ENCODE measurements at regions not wholly inside any gene's neighbourhood (a gene's known extent, or its start where the extent isn't known, plus 50 kb on each side); places are given as distances from the start of the nearest gene placed in this dataset.

- no peaks in the 10 kb centered on the region for H3K27me3 Mint-ChIP-seq (ENCODE audit: insufficient read depth, unreplicated experiment)
- POLR2A ChIA-PET: interaction anchor here (0.6 kb wide), 1 partner anchor 137 kb away, joined by 5 read pairs; no protein-coding TSS in a partner anchor
- H3K9me3 Mint-ChIP-seq (ENCODE audit: unreplicated experiment): no peaks in the 10 kb centered on the region
- Histone ChIP-seq H3K36me3 (ENCODE audit: control insufficient read depth, insufficient read depth, low read length) (no peaks in the 10 kb centered on the region), H3K27me3 (replicated peaks; ENCODE audit: control insufficient read depth, insufficient read depth, low read length) (no peaks in the 10 kb centered on the region), H3K4me3 (ENCODE audit: low read depth, low read length) (no peak overlapping the region), H3K9me3 (no peaks in the 10 kb centered on the region; the same call in 1 of the 2 replicates), H3K4me1 (peaks cover 4% of the 10 kb centered on the region; the same call in 1 of the 2 replicates)
- H3K4me3 Mint-ChIP-seq (ENCODE audit: unreplicated experiment): no peak overlapping the region
- no peaks in the 10 kb centered on the region for H3K36me3 Mint-ChIP-seq (ENCODE audit: insufficient read depth, unreplicated experiment)
- no peak for TF ChIP-seq CTCF (IDR thresholded peaks at IDR 0.05; ENCODE audit: insufficient read depth in 1 of 2, low read depth in 1 of 2, low read length in 1 of 2, severe bottlenecking in 1 of 2, unreplicated experiment in 1 of 2)
- H3K27ac Mint-ChIP-seq (ENCODE audit: unreplicated experiment): no peak overlapping the region
- no TSS peak for BruUV-seq (replicated peaks)
- CTCF ChIA-PET: no interaction called here
- intact Hi-C loops (cut with micrococcal nuclease; ENCODE audit: unreplicated experiment): no loop called here
- H3K4me1 Mint-ChIP-seq (ENCODE audit: low read depth, unreplicated experiment): no peaks in the 10 kb centered on the region
- no peak for DNase-seq
Measured at GRCh38 chr7:131019351-131019750, 285.3 kb upstream of the KLF14 start.

GRCh38 chr7:131020759-131021261 is 286.8 kb upstream of the KLF14 start:
- Histone ChIP-seq H3K4me1 (peaks cover 4% of the 10 kb centered on the region; the same call in 1 of the 2 replicates), H3K4me3 (ENCODE audit: low read depth, low read length) (no peak overlapping the region), H3K27me3 (replicated peaks; ENCODE audit: control insufficient read depth, insufficient read depth, low read length) (no peaks in the 10 kb centered on the region), H3K9me3 (no peaks in the 10 kb centered on the region; the same call in 1 of the 2 replicates), H3K36me3 (ENCODE audit: control insufficient read depth, insufficient read depth, low read length) (no peaks in the 10 kb centered on the region)
- no peak for DNase-seq
- BruUV-seq (replicated peaks): no TSS peak
- ChIA-PET CTCF (no interaction called here), POLR2A (no interaction called here)
- intact Hi-C loops (cut with micrococcal nuclease; ENCODE audit: unreplicated experiment): no loop called here
- no peak overlapping the region for H3K27ac Mint-ChIP-seq (ENCODE audit: unreplicated experiment)
- no peaks in the 10 kb centered on the region for H3K9me3 Mint-ChIP-seq (ENCODE audit: unreplicated experiment)
- H3K36me3 Mint-ChIP-seq (ENCODE audit: insufficient read depth, unreplicated experiment): no peaks in the 10 kb centered on the region
- no peak for TF ChIP-seq CTCF (IDR thresholded peaks at IDR 0.05; ENCODE audit: insufficient read depth in 1 of 2, low read depth in 1 of 2, low read length in 1 of 2, severe bottlenecking in 1 of 2, unreplicated experiment in 1 of 2)
- no peaks in the 10 kb centered on the region for H3K27me3 Mint-ChIP-seq (ENCODE audit: insufficient read depth, unreplicated experiment)
- H3K4me3 Mint-ChIP-seq (ENCODE audit: unreplicated experiment): no peak overlapping the region
- H3K4me1 Mint-ChIP-seq (ENCODE audit: low read depth, unreplicated experiment): no peaks in the 10 kb centered on the region

- BruUV-seq (replicated peaks): no TSS peak
- Mint-ChIP-seq H3K4me1 (ENCODE audit: low read depth, unreplicated experiment) (no peaks in the 10 kb centered on the region), H3K27me3 (ENCODE audit: insufficient read depth, unreplicated experiment) (no peaks in the 10 kb centered on the region), H3K9me3 (ENCODE audit: unreplicated experiment) (no peaks in the 10 kb centered on the region), H3K4me3 (ENCODE audit: unreplicated experiment) (no peak overlapping the region), H3K36me3 (ENCODE audit: insufficient read depth, unreplicated experiment) (no peaks in the 10 kb centered on the region), H3K27ac (ENCODE audit: unreplicated experiment) (no peak overlapping the region)
- Histone ChIP-seq H3K4me3 (ENCODE audit: low read depth, low read length) (no peak overlapping the region), H3K4me1 (peaks cover under 1% of the 10 kb centered on the region; the same call in 1 of the 2 replicates), H3K27me3 (replicated peaks; ENCODE audit: control insufficient read depth, insufficient read depth, low read length) (no peaks in the 10 kb centered on the region), H3K36me3 (ENCODE audit: control insufficient read depth, insufficient read depth, low read length) (no peaks in the 10 kb centered on the region), H3K9me3 (no peaks in the 10 kb centered on the region; the same call in 1 of the 2 replicates)
- CTCF ChIA-PET: no interaction called here
- no peak for TF ChIP-seq CTCF (IDR thresholded peaks at IDR 0.05; ENCODE audit: insufficient read depth in 1 of 2, low read depth in 1 of 2, low read length in 1 of 2, severe bottlenecking in 1 of 2, unreplicated experiment in 1 of 2)
- POLR2A ChIA-PET: no interaction called here
- no peak for DNase-seq
- intact Hi-C loops (cut with micrococcal nuclease; ENCODE audit: unreplicated experiment): no loop called here
Measured at GRCh38 chr7:131021460-131021859, 287.5 kb upstream of the KLF14 start.
